Left lobe of liver (tissue), 2 donors: ENCODE measurements at regions not wholly inside any gene's neighbourhood (a gene's known extent, or its start where the extent isn't known, plus 50 kb on each side); places are given as distances from the start of the nearest gene placed in this dataset.
"Not testable (repeated sequence)": the region's sequence is repeated elsewhere in the genome, so short reads cannot be mapped to it uniquely, and the experiment has no call there.

Source experiments
- ATAC-seq: fragments of 200-7000 bp; cut with Tn5 transposase; one replicate; pipeline ENCODE4 v1.9.1; 2020; ENCODE audit warnings: mild to moderate bottlenecking, moderate library complexity
- DNase-seq: peaks from one replicate; pipeline ENCODE4 v3.0.0-alpha.2; 2020; ENCODE audit warnings: low spot score
- donor health status: DM: no; HTN: no; CAD: no; lungs with moderate emphysema.
- donor health status: DM: no; HTN: yes; CAD: no.

DNA sequence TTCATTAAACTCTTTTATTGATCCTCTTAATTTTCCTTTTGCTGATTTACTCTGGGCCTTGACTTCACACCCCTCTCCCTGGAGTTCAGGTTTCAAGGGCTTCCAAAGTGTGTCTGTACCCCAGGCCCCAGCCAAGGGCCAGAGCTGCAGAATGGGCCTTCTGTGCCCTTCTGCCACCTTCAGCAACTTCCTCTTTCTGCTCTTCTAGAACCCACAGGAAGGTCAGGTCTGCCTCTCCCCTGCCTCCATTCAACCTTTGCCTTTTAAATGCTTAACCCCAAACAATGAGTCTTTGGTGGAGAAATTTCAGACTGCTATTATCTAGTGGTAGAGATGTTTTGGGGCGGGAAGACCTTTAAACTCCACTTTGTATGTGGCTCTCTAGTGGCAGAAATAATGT, 63.1 kb downstream of the TSN start:
- ATAC-seq (no peak), DNase-seq (no peak)

GRCh38 chr2:121819846-121820245, 64.4 kb downstream of the TSN start:
- DNase-seq (no peak), ATAC-seq (no peak)

DNA sequence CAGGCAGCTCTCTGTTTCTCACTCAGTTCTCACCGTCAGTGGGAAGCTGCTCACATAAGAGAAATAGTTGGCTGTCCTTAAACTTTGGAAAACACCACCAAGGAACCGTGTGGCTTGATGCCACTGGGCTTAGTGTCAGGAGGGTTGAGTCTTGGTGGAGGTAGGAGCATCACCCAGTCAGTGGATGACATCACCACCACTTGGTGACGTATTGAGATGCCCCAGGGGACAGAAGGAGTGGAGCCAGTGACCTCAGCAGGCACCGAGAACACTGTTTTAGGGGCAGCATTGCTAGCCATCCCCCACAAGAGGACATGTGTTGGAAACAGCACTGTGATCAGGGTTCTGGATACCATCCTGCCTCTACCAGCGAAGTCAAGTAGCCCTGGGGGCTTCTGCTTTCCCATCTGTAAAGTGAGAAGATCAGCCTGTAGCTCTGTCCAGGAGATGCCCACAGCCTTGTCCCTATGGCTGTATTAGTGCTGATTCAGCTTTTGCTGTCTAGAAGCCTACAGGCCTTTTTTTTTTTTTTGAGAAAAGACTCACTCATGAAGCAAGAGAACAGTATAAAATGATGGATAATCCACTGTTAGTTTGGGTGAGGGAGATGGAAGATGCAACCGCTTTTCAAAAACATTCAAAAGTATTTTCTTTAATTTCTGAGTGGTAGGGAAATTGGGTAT, 66.2 kb downstream of the TSN start:
- ATAC-seq (no peak), DNase-seq (no peak)

GRCh38 chr2:121824264-121824663, 68.8 kb downstream of the TSN start:
- DNase-seq (no peak), ATAC-seq (no peak)

- no peak for DNase-seq
- no peak for ATAC-seq
These were observed 69.8 kb downstream of the TSN start for GRCh38 chr2:121825003-121825950.

- ATAC-seq (no peak), DNase-seq (no peak)
These were observed 70.6 kb downstream of the TSN start for GRCh38 chr2:121826036-121826435.

- no peak for DNase-seq
- no peak for ATAC-seq
These were observed 72.9 kb downstream of the TSN start for GRCh38 chr2:121828281-121828731.

GRCh38 chr2:121830809-121831208, 75.4 kb downstream of the TSN start:
- no peak for ATAC-seq
- no peak for DNase-seq

GRCh38 chr2:121831841-121832240, 76.4 kb downstream of the TSN start:
- no peak for ATAC-seq
- no peak for DNase-seq

DNA sequence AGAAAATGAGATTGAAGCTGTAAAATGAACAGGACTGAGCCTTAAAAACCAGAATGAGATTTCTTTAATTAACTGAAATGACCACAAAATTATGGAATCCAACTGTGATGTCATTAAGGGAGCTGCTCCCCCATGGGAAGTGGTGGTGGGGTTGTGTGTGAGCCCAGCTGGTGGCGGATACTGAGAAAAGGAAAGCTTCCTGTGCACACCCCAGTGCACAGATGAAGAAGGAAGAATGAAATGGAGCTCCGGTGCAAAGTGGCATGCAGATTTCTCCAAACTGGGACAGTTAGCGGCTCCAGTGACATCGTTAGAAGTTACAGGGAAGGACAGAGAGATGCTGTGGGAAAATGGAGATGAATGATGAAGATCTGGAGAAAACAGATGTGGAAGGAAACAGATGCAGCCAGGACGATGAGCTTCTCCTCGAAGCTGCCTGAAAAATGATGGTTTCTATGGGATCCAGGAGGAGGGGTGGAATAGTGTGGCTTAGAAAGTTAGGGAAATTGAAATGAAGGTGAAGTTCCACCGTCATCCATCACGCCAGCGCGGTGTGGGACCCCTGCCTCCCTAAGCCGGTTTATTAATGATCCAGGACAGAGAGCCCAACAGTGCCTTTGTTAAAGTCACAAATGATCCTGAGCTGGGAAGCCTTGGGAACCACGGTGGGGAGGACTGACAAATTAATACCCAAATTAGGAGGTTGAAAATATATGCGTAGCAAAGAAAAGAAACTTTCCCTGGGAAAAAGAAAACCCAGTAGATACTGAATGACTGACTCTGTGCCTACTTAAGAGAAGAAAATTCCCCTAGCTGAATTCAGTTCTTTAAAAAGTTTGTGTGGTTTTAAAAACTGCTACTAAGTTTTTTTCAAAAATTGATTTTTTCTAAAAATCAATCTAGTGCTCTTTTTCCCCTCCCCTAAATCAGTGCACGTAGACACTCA, 77.2 kb downstream of the TSN start:
- ATAC-seq (no peak), DNase-seq (no peak)

GRCh38 chr2:121833358-121833723, 77.9 kb downstream of the TSN start:
- no peak for ATAC-seq
- no peak for DNase-seq

DNA sequence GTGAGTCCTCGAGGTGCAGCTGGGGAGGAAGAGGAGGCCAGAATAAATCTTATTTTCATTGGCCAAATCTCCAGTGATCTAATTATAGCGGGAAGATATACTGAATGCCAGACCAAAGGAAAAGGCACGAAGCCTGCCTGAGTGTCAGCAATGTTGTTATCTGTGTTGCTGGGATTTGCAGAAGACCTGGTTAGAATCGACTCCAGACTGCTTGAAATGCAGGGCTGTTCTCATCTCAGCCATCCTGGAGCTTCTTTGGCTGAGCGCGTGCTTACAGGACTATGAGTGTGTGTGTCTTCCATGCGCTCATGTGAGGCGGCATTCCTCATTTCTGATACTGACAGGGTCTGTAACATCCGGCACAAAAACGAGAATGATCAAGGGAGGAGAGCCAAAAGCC, 81.2 kb downstream of the TSN start:
- no peak for ATAC-seq
- no peak for DNase-seq

- no peak for DNase-seq
- ATAC-seq: no peak
These were observed 82.1 kb downstream of the TSN start for GRCh38 chr2:121837591-121837990.

DNA sequence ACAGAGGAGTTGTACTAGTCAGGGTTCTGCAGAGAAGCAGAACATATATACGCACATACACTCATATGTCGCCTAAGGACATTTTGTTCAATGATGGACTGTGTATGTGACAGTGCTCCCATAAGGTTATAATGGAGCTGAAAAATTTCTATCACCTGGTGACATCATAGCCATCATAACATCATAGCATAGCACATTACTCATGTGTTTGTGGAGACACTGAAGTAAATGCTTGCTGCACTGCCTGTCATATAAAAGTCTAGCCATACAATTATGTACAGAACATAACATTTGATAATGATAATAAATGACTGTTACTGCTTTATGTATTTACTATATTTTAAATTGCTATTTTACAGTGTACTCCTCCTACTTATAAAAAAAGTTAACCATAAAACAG, 83.1 kb downstream of the TSN start:
- ATAC-seq: no peak
- DNase-seq: no peak

- ATAC-seq (no peak), DNase-seq (no peak)
These were observed 84.1 kb downstream of the TSN start for GRCh38 chr2:121839584-121839983.

DNA sequence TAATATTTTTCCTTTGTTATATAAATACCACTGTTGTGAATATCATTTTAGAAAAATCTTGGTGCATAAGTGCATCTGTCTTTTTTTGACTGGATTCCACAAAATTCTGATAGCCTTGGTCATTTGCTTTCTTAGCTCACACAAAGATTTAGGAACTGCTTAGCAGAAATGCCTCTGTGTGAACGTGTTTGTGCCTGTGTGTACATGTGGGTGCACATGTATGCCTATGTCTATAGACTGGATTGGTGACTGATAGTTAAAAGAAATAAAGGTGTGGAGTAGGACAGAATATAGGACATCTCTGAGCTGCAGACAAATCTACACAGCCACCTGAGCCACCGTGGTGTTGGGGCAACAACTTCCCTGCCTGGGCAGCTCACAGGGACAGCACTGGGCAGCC, 93.8 kb downstream of the TSN start:
- no peak for ATAC-seq
- no peak for DNase-seq

DNA sequence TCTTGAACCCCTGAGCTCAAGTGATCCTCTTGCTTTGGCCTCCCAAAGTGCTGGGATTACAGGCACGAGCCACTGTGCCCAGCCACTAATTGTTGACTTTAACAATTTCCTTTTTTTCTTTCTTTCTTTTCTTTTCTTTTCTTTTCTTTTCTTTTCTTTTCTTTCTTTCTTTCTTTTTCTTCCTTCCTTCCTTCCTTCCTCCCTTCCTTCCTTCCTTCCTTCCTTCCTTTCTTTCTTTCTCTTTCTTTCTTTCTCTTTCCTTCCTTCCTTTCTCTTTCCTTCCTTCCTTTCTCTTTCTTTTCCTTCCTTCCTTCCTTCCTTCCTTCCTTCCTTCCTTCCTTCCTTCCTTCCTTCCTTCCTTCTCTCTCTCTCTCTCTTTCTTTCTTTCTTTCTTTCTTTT, 97.7 kb downstream of the TSN start:
- ATAC-seq, DNase-seq: not testable (repeated sequence)

- ATAC-seq (no peak), DNase-seq (no peak)
These were observed 100.1 kb downstream of the TSN start for GRCh38 chr2:121855510-121855909.

DNA sequence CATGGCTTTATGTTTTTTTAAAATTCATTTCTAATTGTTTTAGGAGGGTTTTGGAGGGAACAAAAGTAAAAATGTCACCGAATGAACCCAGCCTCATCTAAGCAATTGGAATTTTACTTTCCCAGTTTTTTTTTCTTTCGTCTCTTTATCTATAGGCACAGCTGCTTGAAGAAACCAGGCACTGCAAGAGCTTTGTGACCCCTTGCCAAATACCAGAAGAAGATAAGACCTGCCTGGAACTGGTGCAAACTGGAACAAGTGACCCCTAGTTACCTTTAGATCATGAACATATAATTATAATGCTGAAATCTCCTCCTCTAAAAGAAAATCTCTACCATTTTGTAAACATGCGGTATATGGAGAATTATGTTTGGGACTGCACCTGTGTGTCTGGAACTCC, 100.9 kb downstream of the TSN start:
- DNase-seq (no peak), ATAC-seq (no peak)

DNA sequence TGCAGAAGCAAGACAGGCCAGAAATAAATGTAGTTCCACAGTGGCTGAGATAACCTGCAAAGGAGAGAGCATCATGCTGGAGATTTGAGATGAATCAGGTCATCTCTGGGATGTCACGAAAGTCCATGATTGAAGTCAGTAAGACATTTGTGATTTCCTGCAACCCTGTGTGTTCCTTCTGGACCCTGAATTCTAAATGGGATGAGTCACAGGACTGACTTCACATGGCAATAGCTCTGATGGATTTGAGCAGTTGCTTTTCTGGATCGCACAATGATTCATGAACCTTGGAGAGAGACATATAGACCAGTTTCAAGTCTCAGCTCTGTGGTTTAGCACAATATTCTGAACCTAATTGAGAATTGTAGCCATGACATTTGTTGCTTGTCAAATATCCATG, 102.9 kb downstream of the TSN start:
- ATAC-seq (no peak), DNase-seq (no peak)

DNA sequence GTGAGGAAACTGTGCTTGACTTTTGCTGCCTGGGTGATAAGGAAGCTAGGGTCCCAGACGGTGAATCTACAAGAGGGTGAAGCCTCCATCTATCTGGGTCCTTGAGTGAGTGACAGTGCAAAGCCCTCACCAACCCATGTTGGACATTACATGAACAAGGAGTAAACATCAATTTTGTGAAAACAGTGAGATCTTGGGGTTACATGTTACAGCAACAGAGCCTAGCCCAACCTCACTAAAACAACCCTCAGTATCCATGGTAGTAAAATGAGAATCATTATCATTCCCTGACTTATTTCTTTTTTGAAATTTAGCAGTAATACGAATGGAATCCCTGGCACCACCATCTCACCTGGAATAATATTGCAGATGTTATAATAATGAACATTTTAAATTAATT, 103.4 kb downstream of the TSN start:
- no peak for ATAC-seq
- no peak for DNase-seq
